Dedifferentiated amniotic fluid mesenchymal stem cell (primary cell): ENCODE measurements at regions not wholly inside any gene's neighbourhood (a gene's known extent, or its start where the extent isn't known, plus 50 kb on each side); places are given as distances from the start of the nearest gene placed in this dataset.
"Not testable (repeated sequence)": the region's sequence is repeated elsewhere in the genome, so short reads cannot be mapped to it uniquely, and the experiment has no call there.

Experiments
- DNase-seq: peaks from one replicate; pipeline ENCODE4 v3.0.0-alpha.2; 2016; ENCODE audit errors: extremely low spot score

GRCh38 chr1:38505944-38506343 is 353.6 kb downstream of the RRAGC start:
- no peak for DNase-seq

- no peak for DNase-seq
Observed at GRCh38 chr1:38502758-38503157, 356.8 kb downstream of the RRAGC start.

- no peak for DNase-seq
Observed at GRCh38 chr1:38500891-38501290, 358.7 kb downstream of the RRAGC start.

GRCh38 chr1:38500352-38500751 is 359.2 kb downstream of the RRAGC start:
- DNase-seq: no peak

GRCh38 chr1:38498686-38499085 is 360.9 kb downstream of the RRAGC start:
- no peak for DNase-seq

GRCh38 chr1:38497921-38498656 is 361.5 kb downstream of the RRAGC start:
- no peak for DNase-seq

- not testable (repeated sequence) for DNase-seq
Observed at GRCh38 chr1:38493306-38493705, 366.3 kb downstream of the RRAGC start.

GRCh38 chr1:38489844-38490270 is 369.7 kb downstream of the RRAGC start:
- DNase-seq: no peak

- DNase-seq: no peak
Observed at GRCh38 chr1:38488162-38488898, 371.2 kb downstream of the RRAGC start.

- DNase-seq: no peak
Observed at GRCh38 chr1:38487396-38487795, 372.2 kb downstream of the RRAGC start.

GRCh38 chr1:38486085-38486484 is 373.5 kb downstream of the RRAGC start:
- DNase-seq: no peak

- no peak for DNase-seq
Observed at GRCh38 chr1:38481871-38482826, 377.4 kb downstream of the RRAGC start.

GRCh38 chr1:38479662-38480061 is 379.9 kb downstream of the RRAGC start:
- not testable (repeated sequence) for DNase-seq

GRCh38 chr1:38477811-38478210 is 381.8 kb downstream of the RRAGC start:
- no peak for DNase-seq

- DNase-seq: no peak
Observed at GRCh38 chr1:38476850-38477178, 382.8 kb downstream of the RRAGC start.

GRCh38 chr1:38476111-38476849 is 383.3 kb downstream of the RRAGC start:
- no peak for DNase-seq

GRCh38 chr1:38475624-38476005 is 384.0 kb downstream of the RRAGC start:
- DNase-seq: no peak

GRCh38 chr1:38474738-38475623 is 384.6 kb downstream of the RRAGC start:
- no peak for DNase-seq

- no peak for DNase-seq
Observed at GRCh38 chr1:38466487-38466886, 393.1 kb downstream of the RRAGC start.

- DNase-seq: no peak
Observed at GRCh38 chr1:38465460-38465859, 394.1 kb downstream of the RRAGC start.
